ENCODE measurements at regions not wholly inside any gene's neighbourhood (a gene's known extent, or its start where the extent isn't known, plus 50 kb on each side); places are given as distances from the start of the nearest gene placed in this dataset.

DNA sequence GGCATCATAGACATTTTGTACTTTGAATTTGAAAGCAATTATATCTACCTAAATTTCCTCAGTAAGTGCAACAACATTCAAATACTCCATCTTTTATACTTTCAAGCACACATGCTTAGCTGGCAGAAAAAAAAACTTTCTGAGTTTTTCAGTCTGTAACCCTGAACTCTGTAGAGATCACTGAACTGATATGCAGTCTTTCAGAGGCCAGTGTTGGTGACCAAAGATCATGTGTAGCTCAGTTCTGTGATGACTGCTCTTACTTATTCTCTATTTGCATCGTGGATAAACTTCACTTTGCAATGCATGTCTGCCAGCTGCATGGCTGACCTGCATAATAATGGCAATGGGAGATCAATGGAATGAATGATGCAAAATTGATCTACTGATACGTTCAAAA lies 431.3 kb downstream of the FRK start:
- TF ChIP-seq, protein P1, sequence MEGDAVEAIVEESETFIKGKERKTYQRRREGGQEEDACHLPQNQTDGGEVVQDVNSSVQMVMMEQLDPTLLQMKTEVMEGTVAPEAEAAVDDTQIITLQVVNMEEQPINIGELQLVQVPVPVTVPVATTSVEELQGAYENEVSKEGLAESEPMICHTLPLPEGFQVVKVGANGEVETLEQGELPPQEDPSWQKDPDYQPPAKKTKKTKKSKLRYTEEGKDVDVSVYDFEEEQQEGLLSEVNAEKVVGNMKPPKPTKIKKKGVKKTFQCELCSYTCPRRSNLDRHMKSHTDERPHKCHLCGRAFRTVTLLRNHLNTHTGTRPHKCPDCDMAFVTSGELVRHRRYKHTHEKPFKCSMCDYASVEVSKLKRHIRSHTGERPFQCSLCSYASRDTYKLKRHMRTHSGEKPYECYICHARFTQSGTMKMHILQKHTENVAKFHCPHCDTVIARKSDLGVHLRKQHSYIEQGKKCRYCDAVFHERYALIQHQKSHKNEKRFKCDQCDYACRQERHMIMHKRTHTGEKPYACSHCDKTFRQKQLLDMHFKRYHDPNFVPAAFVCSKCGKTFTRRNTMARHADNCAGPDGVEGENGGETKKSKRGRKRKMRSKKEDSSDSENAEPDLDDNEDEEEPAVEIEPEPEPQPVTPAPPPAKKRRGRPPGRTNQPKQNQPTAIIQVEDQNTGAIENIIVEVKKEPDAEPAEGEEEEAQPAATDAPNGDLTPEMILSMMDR (IDR thresholded peaks at IDR 0.05 in 8 of 11, conservative IDR thresholded peaks at IDR 0.05 in 3 of 11), result no peak
- no peak for TF ChIP-seq POLR2A (IDR thresholded peaks at IDR 0.05)
